Right lung (tissue), 2 donors: ENCODE measurements at regions not wholly inside any gene's neighbourhood (a gene's known extent, or its start where the extent isn't known, plus 50 kb on each side); places are given as distances from the start of the nearest gene placed in this dataset.
"Not testable (repeated sequence)": the region's sequence is repeated elsewhere in the genome, so short reads cannot be mapped to it uniquely, and the experiment has no call there.

Experiments used
- DNase-seq, 2 donors: peaks; one replicate each; pipeline ENCODE4 v3.0.0-alpha.2; 2013

GRCh38 chr19:5257155-5258045, 83.2 kb downstream of the PTPRS start:
- DNase-seq, result no peak

DNA sequence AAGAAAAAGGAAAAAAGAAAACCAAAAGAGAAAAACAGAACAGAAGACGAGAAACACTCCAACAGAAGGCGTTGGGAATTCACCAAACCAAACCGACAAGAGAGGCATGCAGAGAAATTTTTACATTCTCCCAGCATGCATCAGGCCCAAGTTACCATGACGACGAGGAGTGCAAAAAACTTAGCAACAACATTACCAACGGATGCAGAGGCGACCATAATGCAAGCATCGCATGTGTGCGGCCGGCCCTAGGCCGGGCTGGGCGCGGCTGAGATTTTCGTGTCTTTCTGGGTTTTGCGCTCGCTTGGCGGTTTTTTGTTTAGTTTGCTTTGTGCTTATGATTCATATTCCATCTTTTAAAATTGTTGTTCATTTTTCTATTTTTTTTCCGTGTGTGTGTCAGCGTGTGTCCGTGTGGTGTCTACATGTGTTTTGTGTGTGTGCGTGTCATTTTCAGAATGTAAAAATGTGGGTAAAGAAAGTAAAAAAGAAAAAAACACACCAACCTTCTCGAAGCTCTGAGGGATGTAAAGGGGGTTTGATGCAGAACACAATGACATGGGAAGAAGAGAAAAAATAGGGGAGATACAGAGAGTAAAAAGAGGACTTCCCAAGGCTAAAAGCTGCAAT, 84.9 kb downstream of the PTPRS start:
- DNase-seq, result no peak

DNA sequence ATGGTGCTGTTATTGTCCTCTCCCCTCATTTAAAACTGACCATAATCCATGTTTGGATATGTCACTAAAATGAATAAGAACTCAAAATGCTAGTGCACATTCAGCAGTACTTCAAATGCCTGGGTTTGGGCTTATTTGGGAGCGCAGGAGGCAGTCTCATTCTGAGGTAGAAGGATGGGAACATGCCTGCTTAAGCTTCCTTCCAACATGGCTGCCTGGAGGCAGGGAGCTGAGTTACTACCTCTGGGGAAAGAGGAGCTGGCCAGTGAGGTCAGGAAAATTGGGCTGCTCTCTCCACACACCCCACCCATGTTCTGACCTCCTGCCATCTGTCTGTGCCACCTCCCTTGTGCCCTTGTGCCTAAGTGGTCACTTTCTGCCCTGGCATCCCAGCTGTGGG, 85.7 kb downstream of the PTPRS start:
- no peak for DNase-seq

DNA sequence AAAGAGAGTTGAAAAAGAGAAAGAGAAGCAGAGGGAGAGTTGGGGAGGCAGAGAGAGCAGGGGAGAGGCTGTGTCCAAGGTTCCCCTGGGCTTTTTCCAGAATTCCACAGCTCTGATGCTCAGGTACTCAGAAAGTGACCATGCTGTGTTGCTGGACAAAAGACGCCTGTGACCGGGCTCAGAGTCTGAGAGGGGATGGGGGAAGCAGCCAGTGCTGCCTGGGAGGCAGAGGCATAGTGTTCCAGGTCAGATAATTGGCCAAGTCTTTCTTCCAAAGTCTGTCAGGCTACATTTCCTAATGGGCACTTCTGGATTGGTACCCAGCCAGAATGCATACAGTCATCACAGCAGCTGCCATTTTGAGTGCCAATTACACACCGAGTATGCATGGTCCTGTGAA, 86.1 kb downstream of the PTPRS start:
- DNase-seq, result no peak

DNA sequence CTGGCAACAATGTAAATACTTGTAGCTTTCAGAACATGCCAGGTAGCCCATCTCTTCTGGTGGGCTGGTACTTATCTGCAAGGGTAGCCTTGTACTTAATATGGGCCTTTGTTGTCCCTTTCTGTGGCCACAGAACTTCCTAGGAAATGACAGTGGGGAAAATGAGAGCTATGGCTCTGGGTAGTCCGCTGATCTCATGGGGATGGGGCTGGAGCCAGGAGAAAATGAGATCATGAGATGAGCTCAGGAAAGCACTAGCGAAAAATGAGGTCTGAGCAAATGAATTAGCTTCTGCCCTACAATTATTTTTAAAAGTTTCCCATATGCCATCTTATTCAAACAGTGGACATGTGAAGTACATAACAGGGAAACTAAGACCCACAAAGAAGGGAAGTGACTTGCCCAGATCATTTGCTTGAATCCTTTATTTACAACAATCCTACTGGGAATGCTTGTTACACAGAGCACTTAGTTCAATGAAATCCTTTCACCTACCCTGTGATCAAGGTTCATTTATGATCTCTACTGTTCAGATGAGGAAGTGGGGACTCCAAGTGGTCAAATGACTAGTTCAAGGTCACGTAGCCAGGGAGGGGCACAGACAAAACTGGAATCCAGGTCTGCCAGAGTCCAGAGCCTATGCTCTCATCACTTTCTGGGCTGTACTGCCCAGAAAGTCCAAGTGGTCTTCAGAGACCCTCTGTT, 87.1 kb downstream of the PTPRS start:
- DNase-seq, result no peak

DNA sequence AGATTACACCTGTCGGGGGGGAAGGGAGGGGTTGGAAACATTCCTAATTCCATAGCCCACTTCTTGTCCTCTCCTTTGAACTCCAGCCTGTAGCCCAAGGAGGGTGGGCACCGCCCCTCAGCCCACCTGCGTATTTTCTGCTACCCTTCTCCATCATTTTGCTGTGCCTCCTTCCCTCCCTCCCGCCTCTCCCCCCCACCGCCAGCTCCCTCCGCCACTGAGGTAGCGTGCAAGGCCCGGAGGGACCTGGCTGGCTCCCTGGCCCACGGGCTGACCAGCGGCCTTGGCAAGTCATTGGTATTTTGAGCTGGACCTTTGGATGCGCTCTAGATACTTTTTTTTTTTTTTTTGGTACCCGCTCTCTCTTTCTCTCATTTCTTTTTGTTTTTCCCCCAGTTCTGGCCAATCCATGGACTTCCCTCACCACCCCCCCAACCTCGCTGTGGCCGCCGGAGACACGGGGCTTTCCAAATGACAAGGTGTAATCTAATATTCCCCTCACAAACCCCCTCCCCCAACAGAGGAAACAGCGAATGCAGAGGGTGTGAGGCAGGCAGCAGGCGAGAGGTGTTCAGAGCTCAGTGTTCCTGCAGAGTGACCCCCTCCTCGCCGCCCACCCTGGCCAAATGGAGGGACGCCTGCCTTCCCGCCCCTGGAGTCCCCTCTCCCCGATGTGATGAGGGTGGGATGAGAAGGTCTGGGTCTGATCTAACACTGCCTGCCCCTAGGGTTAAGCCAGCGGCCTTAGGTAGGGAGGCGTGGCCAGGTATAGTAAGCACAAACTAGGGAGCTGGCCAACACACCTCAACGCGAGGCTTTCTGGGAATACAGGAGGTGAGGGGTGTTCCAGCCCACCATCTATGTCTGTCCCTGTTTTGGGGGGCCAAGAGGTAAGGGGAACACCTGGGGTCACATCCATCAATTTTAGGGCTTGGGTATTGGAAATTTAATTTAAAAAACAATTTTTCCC, 89.2 kb downstream of the PTPRS start:
- DNase-seq, result no peak

GRCh38 chr19:5250127-5250659, 90.4 kb downstream of the PTPRS start:
- DNase-seq, result no peak

GRCh38 chr19:5249526-5249925, 91.1 kb downstream of the PTPRS start:
- no peak for DNase-seq

DNA sequence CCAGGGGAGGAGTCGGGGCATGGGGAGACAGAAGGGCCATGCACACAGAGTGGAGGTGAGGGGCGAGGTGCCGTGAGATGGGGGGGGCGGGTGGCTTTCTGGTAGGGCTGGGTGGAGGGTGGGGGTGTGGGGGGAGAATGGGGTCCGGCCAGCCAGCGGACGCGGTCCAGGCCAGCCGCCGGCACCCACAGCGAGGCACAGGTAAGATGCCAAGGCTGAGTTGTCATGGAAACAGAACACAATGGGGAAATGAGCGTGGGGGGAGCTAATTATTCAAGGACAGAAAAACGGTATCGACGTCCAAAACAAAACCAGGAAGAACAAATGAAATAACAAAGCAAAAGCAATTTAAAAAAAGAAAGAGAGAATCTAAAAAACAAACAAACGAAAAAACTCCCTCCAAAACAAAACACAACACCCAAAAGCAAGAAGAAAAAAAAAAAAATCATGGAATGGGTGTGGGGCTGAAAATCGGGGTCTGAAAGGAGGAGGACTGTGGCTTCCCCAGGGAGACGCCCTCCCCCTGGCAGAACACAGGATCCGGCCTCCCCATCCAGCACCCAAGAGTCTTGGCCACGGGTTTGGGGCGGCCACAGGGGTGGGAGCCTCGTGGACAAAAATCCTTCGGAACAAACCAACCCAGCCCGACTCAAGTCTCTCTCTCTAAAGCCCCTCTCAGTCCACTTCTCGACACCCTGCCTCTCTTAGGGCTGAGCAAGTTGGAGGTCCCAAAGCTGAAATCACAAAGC, 92.5 kb downstream of the PTPRS start:
- no peak for DNase-seq

DNA sequence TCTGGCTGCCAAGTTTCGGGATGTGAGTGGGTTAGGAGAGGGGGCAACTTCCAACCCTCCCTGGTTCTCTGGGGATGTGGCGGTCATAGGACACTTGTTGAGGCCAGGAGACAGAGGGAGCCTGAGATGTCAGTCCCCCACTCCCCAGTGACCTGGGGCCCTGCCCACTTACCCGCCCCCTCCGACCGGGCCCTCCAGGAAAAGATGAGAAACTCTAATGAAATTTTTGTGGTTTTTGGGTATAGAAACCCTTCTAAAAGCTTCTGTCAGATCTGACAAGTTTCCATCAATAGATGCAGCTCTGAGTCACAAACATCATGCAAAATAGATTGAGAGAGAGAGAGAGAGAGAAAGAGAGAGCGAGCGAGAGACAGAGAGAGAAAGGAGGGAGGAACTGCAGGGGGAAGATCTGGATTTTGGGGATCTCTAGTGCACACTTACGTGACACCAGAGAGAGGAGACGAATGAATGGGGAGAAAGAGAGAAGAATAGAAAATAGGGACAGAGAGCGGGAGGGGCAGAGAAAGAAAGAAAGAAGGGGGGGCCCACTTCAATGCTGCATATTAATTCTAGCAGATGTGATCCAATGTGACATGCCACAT, 94.0 kb downstream of the PTPRS start:
- DNase-seq, result no peak

GRCh38 chr19:5245631-5246553, 94.7 kb downstream of the PTPRS start:
- no peak for DNase-seq

DNA sequence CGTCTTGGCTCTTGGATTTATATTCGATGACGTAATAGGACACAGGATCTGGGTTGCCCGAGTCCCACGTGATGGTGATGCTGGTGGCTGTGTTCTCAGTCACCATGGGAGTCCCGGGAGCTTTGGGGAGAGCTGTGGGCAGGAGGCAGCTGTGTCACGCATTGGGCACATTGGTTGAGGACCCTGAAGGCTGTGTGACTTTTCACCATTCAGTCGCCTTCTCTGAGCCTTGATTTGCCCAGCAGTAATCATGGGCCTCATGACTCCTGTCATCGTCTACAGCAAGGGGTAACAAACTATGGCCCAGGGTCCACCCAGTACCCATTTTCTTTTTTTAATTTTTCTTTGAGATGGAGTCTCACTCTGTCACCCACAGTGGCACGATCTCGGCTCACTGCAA, 96.3 kb downstream of the PTPRS start:
- no peak for DNase-seq

- no peak for DNase-seq
Measured at GRCh38 chr19:5243878-5244277, 96.7 kb downstream of the PTPRS start.

- DNase-seq, result not testable (repeated sequence)
Measured at GRCh38 chr19:5241896-5242295, 98.7 kb downstream of the PTPRS start.

DNA sequence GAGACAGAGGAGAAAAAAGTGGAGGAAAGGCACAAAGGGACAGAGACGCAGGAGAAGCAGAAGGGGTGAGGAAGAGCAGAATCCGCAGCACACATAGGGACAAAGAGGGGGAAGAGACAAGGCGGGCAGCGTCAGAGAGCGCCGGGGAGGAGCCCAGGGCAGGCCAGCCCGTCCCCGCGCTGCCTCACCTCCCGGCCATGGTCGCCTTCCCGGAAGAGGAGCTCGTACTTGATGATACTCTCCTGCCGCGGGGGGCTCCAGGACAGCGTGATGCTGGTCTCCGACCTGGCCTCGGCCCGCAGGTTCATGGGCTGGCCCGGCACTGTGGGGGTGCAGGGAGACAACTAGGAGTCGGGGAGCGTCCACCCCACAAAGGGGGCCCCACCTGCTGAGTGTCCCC, 100.6 kb downstream of the PTPRS start:
- no peak for DNase-seq

DNA sequence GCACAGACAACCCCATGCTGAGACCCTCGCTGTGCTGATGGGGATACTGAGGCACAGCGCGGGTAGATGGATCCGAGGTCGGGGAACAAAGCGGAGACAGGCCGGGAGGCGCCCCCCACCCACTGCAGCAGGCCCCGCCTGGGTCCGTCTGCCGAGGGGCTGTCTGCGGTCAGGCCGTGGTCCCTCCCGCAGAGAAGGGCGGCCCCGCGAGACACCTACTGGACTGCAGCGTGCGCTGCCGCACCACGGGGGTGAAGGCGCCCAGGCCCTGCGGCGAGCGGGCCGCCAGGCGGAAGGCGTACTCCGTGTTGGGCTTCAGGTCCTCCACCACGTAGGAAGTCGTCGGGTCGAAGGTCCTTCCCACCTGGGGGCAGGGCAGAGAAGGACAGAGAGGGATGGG, 101.9 kb downstream of the PTPRS start:
- no peak for DNase-seq

GRCh38 chr19:5237939-5238480, 102.6 kb downstream of the PTPRS start:
- no peak for DNase-seq

GRCh38 chr19:5237190-5237780, 103.3 kb downstream of the PTPRS start:
- DNase-seq, result no peak
